Tibial artery (tissue), 4 donors: ENCODE measurements at regions not wholly inside any gene's neighbourhood (a gene's known extent, or its start where the extent isn't known, plus 50 kb on each side); places are given as distances from the start of the nearest gene placed in this dataset.
"Not testable (repeated sequence)": the region's sequence is repeated elsewhere in the genome, so short reads cannot be mapped to it uniquely, and the experiment has no call there.

Experiments used
- DNase-seq, 2 donors: peaks; one replicate each; pipeline ENCODE4 v3.0.0-alpha.2; 2019
- H3K27ac ChIP-seq, 2 donors: fragments of 200-600 bp; sonication (generic) in 1 of 2; 1 replicate in 1 of 2; 2 replicates in 1 of 2; pipeline ENCODE4 v1.5.1; 2018 to 2019; ENCODE audit warnings: mild to moderate bottlenecking in 1 of 2
- H3K27me3 ChIP-seq, 2 donors: fragments of 200-600 bp; sonication (generic) in 1 of 2; one replicate each; pipeline versions ENCODE4 v1.5.1 to v1.6.0; 2016 to 2019
- H3K36me3 ChIP-seq, 3 donors: fragments of 200-600 bp; sonication (generic) in 2 of 3; one replicate each; pipeline ENCODE4 v1.5.1; 2016 to 2019; ENCODE audit warnings: mild to moderate bottlenecking in 2 of 3
- H3K4me1 ChIP-seq, 4 donors: fragments of 200-600 bp; sonication (generic) in 2 of 4; 1 replicate in 3 of 4; 2 replicates in 1 of 4; pipeline ENCODE4 v1.5.1; 2016 to 2019
- H3K4me3 ChIP-seq, 2 donors: fragments of 200-600 bp; sonication (generic) in 1 of 2; 1 replicate in 1 of 2; 2 replicates in 1 of 2; pipeline ENCODE4 v1.5.1; 2018 to 2019; ENCODE audit warnings: mild to moderate bottlenecking in 2 of 2
- H3K9me3 ChIP-seq, 3 donors: fragments of 200-600 bp; sonication (generic) in 1 of 3; one replicate each; pipeline ENCODE4 v1.5.1; 2016 to 2019
- intact Hi-C: fragments of 100-400 bp; cut with DNase I; formaldehyde crosslinking; loops from one replicate; pipeline ENCODE4 v1.15.0; 2023; ENCODE audit warnings: low total_unique reads
- TF ChIP-seq, protein P1 (sequence below), 2 experiments: fragments of 200-600 bp in 1 of 2; fragments of 450-650 bp in 1 of 2; IDR thresholded peaks; one replicate each; pipeline ENCODE4 v1.5.1; 2017 to 2019; ENCODE audit warnings: antibody characterized with exemption in 2 of 2, mild to moderate bottlenecking in 1 of 2, moderate library complexity in 1 of 2

GRCh38 chr4:12492730-12493393 is 991.3 kb downstream of the RAB28 start:
- no peak for DNase-seq
- intact Hi-C loops, result no loop called here
- TF ChIP-seq, protein P1, sequence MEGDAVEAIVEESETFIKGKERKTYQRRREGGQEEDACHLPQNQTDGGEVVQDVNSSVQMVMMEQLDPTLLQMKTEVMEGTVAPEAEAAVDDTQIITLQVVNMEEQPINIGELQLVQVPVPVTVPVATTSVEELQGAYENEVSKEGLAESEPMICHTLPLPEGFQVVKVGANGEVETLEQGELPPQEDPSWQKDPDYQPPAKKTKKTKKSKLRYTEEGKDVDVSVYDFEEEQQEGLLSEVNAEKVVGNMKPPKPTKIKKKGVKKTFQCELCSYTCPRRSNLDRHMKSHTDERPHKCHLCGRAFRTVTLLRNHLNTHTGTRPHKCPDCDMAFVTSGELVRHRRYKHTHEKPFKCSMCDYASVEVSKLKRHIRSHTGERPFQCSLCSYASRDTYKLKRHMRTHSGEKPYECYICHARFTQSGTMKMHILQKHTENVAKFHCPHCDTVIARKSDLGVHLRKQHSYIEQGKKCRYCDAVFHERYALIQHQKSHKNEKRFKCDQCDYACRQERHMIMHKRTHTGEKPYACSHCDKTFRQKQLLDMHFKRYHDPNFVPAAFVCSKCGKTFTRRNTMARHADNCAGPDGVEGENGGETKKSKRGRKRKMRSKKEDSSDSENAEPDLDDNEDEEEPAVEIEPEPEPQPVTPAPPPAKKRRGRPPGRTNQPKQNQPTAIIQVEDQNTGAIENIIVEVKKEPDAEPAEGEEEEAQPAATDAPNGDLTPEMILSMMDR (IDR thresholded peaks at IDR 0.05), result no peak
- Histone ChIP-seq H3K27me3 (no peaks in the 10 kb centered on the region), H3K9me3 (no peaks in the 10 kb centered on the region), H3K4me1 (no peaks in the 10 kb centered on the region), H3K36me3 (no peaks in the 10 kb centered on the region), H3K27ac (no peak overlapping the region), H3K4me3 (no peak overlapping the region)

DNA sequence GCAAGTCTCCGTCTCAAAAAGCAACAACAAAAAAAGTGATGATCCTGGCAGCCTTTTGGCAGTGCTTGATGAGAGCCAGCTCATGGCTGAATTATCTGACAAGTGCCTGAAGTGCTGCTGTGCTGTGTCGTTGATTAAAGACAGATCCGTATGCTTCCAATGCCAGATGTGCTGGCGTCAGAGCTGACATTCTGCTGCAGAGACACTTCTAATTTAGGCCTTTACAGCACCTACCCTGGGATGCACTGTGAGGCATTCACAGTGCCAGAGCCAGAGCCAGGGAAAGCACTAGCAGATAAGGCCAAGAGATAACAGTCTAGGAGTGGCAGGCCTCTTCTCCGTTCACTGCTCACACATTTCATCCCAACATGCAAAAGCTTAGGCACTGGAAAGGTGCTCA is 995.5 kb downstream of the RAB28 start:
- intact Hi-C loops, result no loop called here
- Histone ChIP-seq H3K9me3 (no peaks in the 10 kb centered on the region), H3K27ac (no peak overlapping the region), H3K36me3 (no peaks in the 10 kb centered on the region), H3K4me3 (no peak overlapping the region), H3K27me3 (no peaks in the 10 kb centered on the region), H3K4me1 (no peaks in the 10 kb centered on the region)
- DNase-seq, result no peak
- TF ChIP-seq, protein P1 (IDR thresholded peaks at IDR 0.05), result no peak

DNA sequence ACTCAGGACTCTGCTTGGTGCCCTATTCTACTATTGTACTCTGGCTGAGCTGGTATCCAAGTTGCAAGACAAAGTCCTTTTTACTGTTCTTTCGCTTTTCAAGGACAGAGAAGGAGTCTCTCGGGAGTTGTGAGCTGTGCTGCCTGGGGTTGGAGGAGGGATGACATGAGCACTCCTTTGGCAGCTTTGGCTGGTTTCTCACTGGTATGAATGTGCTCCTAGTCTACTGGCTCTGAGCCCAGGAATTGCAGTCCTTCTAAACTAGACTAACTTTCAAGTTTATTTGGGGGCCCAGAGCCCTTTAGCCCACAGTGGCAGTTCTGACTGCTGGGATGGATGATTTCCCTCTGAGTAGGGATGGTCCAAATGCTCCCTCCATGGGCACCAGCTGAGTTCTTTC is 997.1 kb downstream of the RAB28 start:
- no peak for DNase-seq
- H3K27ac ChIP-seq, result no peak overlapping the region
- H3K4me1 ChIP-seq, result no peaks in the 10 kb centered on the region
- TF ChIP-seq, protein P1 (IDR thresholded peaks at IDR 0.05), result no peak
- intact Hi-C loops, result no loop called here
- H3K36me3 ChIP-seq, result no peaks in the 10 kb centered on the region
- no peak overlapping the region for H3K4me3 ChIP-seq
- no peaks in the 10 kb centered on the region for H3K27me3 ChIP-seq
- no peaks in the 10 kb centered on the region for H3K9me3 ChIP-seq

GRCh38 chr4:12472087-12472486 is 1012.1 kb downstream of the RAB28 start:
- H3K27ac ChIP-seq, result no peak overlapping the region
- TF ChIP-seq, protein P1 (IDR thresholded peaks at IDR 0.05), result no peak

GRCh38 chr4:12471193-12471592 is 1012.9 kb downstream of the RAB28 start:
- intact Hi-C loops, result no loop called here
- Histone ChIP-seq H3K27ac (no peak overlapping the region), H3K4me1 (no peaks in the 10 kb centered on the region), H3K4me3 (no peak overlapping the region), H3K36me3 (no peaks in the 10 kb centered on the region), H3K27me3 (no peaks in the 10 kb centered on the region), H3K9me3 (no peaks in the 10 kb centered on the region)
- DNase-seq, result no peak
- TF ChIP-seq, protein P1 (IDR thresholded peaks at IDR 0.05), result no peak

More at GRCh38 chr4:12472087-12472486, 1012.1 kb downstream of the RAB28 start:
- intact Hi-C loops, result no loop called here
- Histone ChIP-seq H3K4me1 (no peaks in the 10 kb centered on the region), H3K27me3 (no peaks in the 10 kb centered on the region), H3K36me3 (no peaks in the 10 kb centered on the region), H3K9me3 (no peaks in the 10 kb centered on the region), H3K4me3 (no peak overlapping the region)
- no peak for DNase-seq

- H3K4me3 ChIP-seq, H3K4me1 ChIP-seq, H3K9me3 ChIP-seq, H3K27ac ChIP-seq, DNase-seq, intact Hi-C loops, H3K36me3 ChIP-seq, H3K27me3 ChIP-seq: not testable (repeated sequence)
These were observed 1022.6 kb downstream of the RAB28 start for GRCh38 chr4:12461576-12461975.
